CD4-positive, alpha-beta T cell treated with Interleukin-12 subunit alpha and Interleukin-12 subunit beta, for 1 hour (primary cell): ENCODE measurements at regions not wholly inside any gene's neighbourhood (a gene's known extent, or its start where the extent isn't known, plus 50 kb on each side); places are given as distances from the start of the nearest gene placed in this dataset.

Experiments used
- DNase-seq: peaks from one replicate; pipeline ENCODE4 v3.0.0-alpha.2; 2020

- DNase-seq = no peak
Observed at GRCh38 chr3:72337480-72337855, 510.8 kb downstream of the SHQ1 start.

GRCh38 chr3:72336821-72337479, 511.3 kb downstream of the SHQ1 start:
- DNase-seq = no peak

- no peak for DNase-seq
Observed at GRCh38 chr3:72336114-72336651, 512.1 kb downstream of the SHQ1 start.

- DNase-seq = no peak
Observed at GRCh38 chr3:72335458-72336095, 512.7 kb downstream of the SHQ1 start.

- DNase-seq = no peak
Observed at GRCh38 chr3:72334681-72335457, 513.4 kb downstream of the SHQ1 start.

- no peak for DNase-seq
Observed at GRCh38 chr3:72332689-72333088, 515.6 kb downstream of the SHQ1 start.

GRCh38 chr3:72332036-72332435, 516.2 kb downstream of the SHQ1 start:
- DNase-seq = no peak

GRCh38 chr3:72331076-72331475, 517.2 kb downstream of the SHQ1 start:
- no peak for DNase-seq

GRCh38 chr3:72329354-72329753, 518.9 kb downstream of the SHQ1 start:
- DNase-seq = no peak

GRCh38 chr3:72328755-72329277, 519.4 kb downstream of the SHQ1 start:
- DNase-seq = no peak

- no peak for DNase-seq
Observed at GRCh38 chr3:72327008-72327407, 521.2 kb downstream of the SHQ1 start.

GRCh38 chr3:72324253-72324811, 523.9 kb downstream of the SHQ1 start:
- no peak for DNase-seq

- no peak for DNase-seq
Observed at GRCh38 chr3:72323773-72324172, 524.5 kb downstream of the SHQ1 start.

- DNase-seq = no peak
Observed at GRCh38 chr3:72322264-72322976, 525.8 kb downstream of the SHQ1 start.

- DNase-seq = no peak
Observed at GRCh38 chr3:72320955-72321303, 527.3 kb downstream of the SHQ1 start.

- DNase-seq = no peak
Observed at GRCh38 chr3:72320095-72320954, 527.9 kb downstream of the SHQ1 start.

- DNase-seq = no peak
Observed at GRCh38 chr3:72319194-72320094, 528.8 kb downstream of the SHQ1 start.

GRCh38 chr3:72318504-72319193, 529.6 kb downstream of the SHQ1 start:
- DNase-seq = no peak

GRCh38 chr3:72317491-72317890, 530.8 kb downstream of the SHQ1 start:
- no peak for DNase-seq
